Activated T-helper 2 cell treated with anti-CD3 and anti-CD28 coated beads, Interferon-gamma antibody, Interleukin-2, Interleukin-4, amounts not matched to agents 10 μg/mL and 5 μg/mL and 100 μg/mL, durations not matched to agents 14 hours and 24 hours and 36 hours (primary cell): ENCODE measurements at regions not wholly inside any gene's neighbourhood (a gene's known extent, or its start where the extent isn't known, plus 50 kb on each side); places are given as distances from the start of the nearest gene placed in this dataset.

Source experiments
- DNase-seq: peaks from one replicate; pipeline ENCODE4 v3.0.0; 2021; ENCODE audit warnings: low spot score
- H3K27ac Mint-ChIP-seq: one replicate; pipeline ENCODE4 v1.8.0; 2021; ENCODE audit warnings: mixed read lengths
- H3K27me3 Mint-ChIP-seq: one replicate; pipeline ENCODE4 v1.8.0; 2021; ENCODE audit warnings: low read depth, mixed read lengths
- H3K36me3 Mint-ChIP-seq: one replicate; pipeline ENCODE4 v1.8.0; 2021; ENCODE audit warnings: low read depth, mixed read lengths
- H3K4me1 Mint-ChIP-seq: one replicate; pipeline ENCODE4 v1.8.0; 2021; ENCODE audit warnings: low read depth, mixed read lengths
- H3K4me3 Mint-ChIP-seq: one replicate; pipeline ENCODE4 v1.8.0; 2021; ENCODE audit warnings: low read depth, mild to moderate bottlenecking, moderate library complexity, mixed read lengths
- H3K9me3 Mint-ChIP-seq: one replicate; pipeline ENCODE4 v1.8.0; 2021; ENCODE audit warnings: mixed read lengths
- intact Hi-C: fragments of 100-400 bp; cut with micrococcal nuclease; formaldehyde crosslinking; loops from one replicate; pipeline ENCODE4 v1.15.1; 2023

- peaks cover 9% of the 10 kb centered on the region for H3K27me3 Mint-ChIP-seq
- H3K4me1 Mint-ChIP-seq: peaks cover 10% of the 10 kb centered on the region
- H3K36me3 Mint-ChIP-seq: no peaks in the 10 kb centered on the region
- DNase-seq: no peak
- no peak overlapping the region for H3K27ac Mint-ChIP-seq
- H3K9me3 Mint-ChIP-seq: no peaks in the 10 kb centered on the region
- intact Hi-C loops: no loop called here
- no peak overlapping the region for H3K4me3 Mint-ChIP-seq
Observed at GRCh38 chr10:78985973-78986818, 82.6 kb upstream of the ZMIZ1 start.

GRCh38 chr10:78991187-78991586 is 77.6 kb upstream of the ZMIZ1 start:
- Mint-ChIP-seq H3K27me3 (peaks cover 6% of the 10 kb centered on the region), H3K4me3 (no peak overlapping the region), H3K27ac (no peak overlapping the region), H3K9me3 (no peaks in the 10 kb centered on the region), H3K36me3 (no peaks in the 10 kb centered on the region), H3K4me1 (peaks cover 6% of the 10 kb centered on the region)
- intact Hi-C loops: no loop called here
- no peak for DNase-seq

- Mint-ChIP-seq H3K27ac (no peak overlapping the region), H3K4me1 (peaks cover 6% of the 10 kb centered on the region), H3K4me3 (no peak overlapping the region), H3K27me3 (peaks cover 5% of the 10 kb centered on the region), H3K36me3 (no peaks in the 10 kb centered on the region), H3K9me3 (no peaks in the 10 kb centered on the region)
- DNase-seq: no peak
- intact Hi-C loops: no loop called here
Observed at GRCh38 chr10:78992333-78992732, 76.4 kb upstream of the ZMIZ1 start.

GRCh38 chr10:78993261-78993945 is 75.4 kb upstream of the ZMIZ1 start:
- H3K4me3 Mint-ChIP-seq: no peak overlapping the region
- H3K27ac Mint-ChIP-seq: no peak overlapping the region
- DNase-seq: no peak
- H3K27me3 Mint-ChIP-seq: peaks cover 5% of the 10 kb centered on the region
- peaks cover 6% of the 10 kb centered on the region for H3K4me1 Mint-ChIP-seq
- intact Hi-C loops: no loop called here
- H3K36me3 Mint-ChIP-seq: no peaks in the 10 kb centered on the region
- H3K9me3 Mint-ChIP-seq: no peaks in the 10 kb centered on the region

GRCh38 chr10:78995987-78996791 is 72.6 kb upstream of the ZMIZ1 start:
- intact Hi-C loops: no loop called here
- Mint-ChIP-seq H3K4me1 (peaks cover 1% of the 10 kb centered on the region), H3K27ac (no peak overlapping the region), H3K9me3 (no peaks in the 10 kb centered on the region), H3K36me3 (no peaks in the 10 kb centered on the region), H3K4me3 (no peak overlapping the region), H3K27me3 (peaks cover 2% of the 10 kb centered on the region)
- no peak for DNase-seq

- no peak overlapping the region for H3K4me3 Mint-ChIP-seq
- H3K27ac Mint-ChIP-seq: no peak overlapping the region
- no peaks in the 10 kb centered on the region for H3K36me3 Mint-ChIP-seq
- no peaks in the 10 kb centered on the region for H3K9me3 Mint-ChIP-seq
- intact Hi-C loops: no loop called here
- peaks cover 5% of the 10 kb centered on the region for H3K27me3 Mint-ChIP-seq
- no peaks in the 10 kb centered on the region for H3K4me1 Mint-ChIP-seq
- no peak for DNase-seq
Observed at GRCh38 chr10:78996792-78997129, 72.0 kb upstream of the ZMIZ1 start.

GRCh38 chr10:78997635-78998618 is 70.8 kb upstream of the ZMIZ1 start:
- intact Hi-C loops: no loop called here
- Mint-ChIP-seq H3K9me3 (no peaks in the 10 kb centered on the region), H3K27me3 (peaks cover 5% of the 10 kb centered on the region), H3K27ac (no peak overlapping the region), H3K4me3 (no peak overlapping the region), H3K36me3 (no peaks in the 10 kb centered on the region), H3K4me1 (no peaks in the 10 kb centered on the region)
- DNase-seq: no peak

- Mint-ChIP-seq H3K9me3 (no peaks in the 10 kb centered on the region), H3K27me3 (peaks cover 7% of the 10 kb centered on the region), H3K4me3 (no peak overlapping the region), H3K36me3 (no peaks in the 10 kb centered on the region), H3K4me1 (no peaks in the 10 kb centered on the region), H3K27ac (no peak overlapping the region)
- intact Hi-C loops: no loop called here
- no peak for DNase-seq
Observed at GRCh38 chr10:79001082-79001885, 67.5 kb upstream of the ZMIZ1 start.

GRCh38 chr10:79002336-79002735 is 66.4 kb upstream of the ZMIZ1 start:
- no peak overlapping the region for H3K27ac Mint-ChIP-seq
- intact Hi-C loops: no loop called here
- no peaks in the 10 kb centered on the region for H3K4me1 Mint-ChIP-seq
- H3K27me3 Mint-ChIP-seq: peaks cover 8% of the 10 kb centered on the region
- H3K9me3 Mint-ChIP-seq: no peaks in the 10 kb centered on the region
- H3K4me3 Mint-ChIP-seq: no peak overlapping the region
- H3K36me3 Mint-ChIP-seq: no peaks in the 10 kb centered on the region
- no peak for DNase-seq

GRCh38 chr10:79003183-79004100 is 65.3 kb upstream of the ZMIZ1 start:
- Mint-ChIP-seq H3K27me3 (peaks cover 13% of the 10 kb centered on the region), H3K4me3 (no peak overlapping the region), H3K9me3 (no peaks in the 10 kb centered on the region), H3K27ac (no peak overlapping the region), H3K4me1 (no peaks in the 10 kb centered on the region), H3K36me3 (no peaks in the 10 kb centered on the region)
- DNase-seq: no peak
- intact Hi-C loops: no loop called here

- Mint-ChIP-seq H3K27ac (no peak overlapping the region), H3K27me3 (peaks cover 14% of the 10 kb centered on the region), H3K4me3 (no peak overlapping the region), H3K9me3 (no peaks in the 10 kb centered on the region), H3K36me3 (no peaks in the 10 kb centered on the region), H3K4me1 (no peaks in the 10 kb centered on the region)
- intact Hi-C loops: no loop called here
- no peak for DNase-seq
Observed at GRCh38 chr10:79004311-79004710, 64.5 kb upstream of the ZMIZ1 start.
